Activated gamma-delta T cell (primary cell): ENCODE measurements at regions not wholly inside any gene's neighbourhood (a gene's known extent, or its start where the extent isn't known, plus 50 kb on each side); places are given as distances from the start of the nearest gene placed in this dataset.

ENCODE experiments used
- DNase-seq: peaks from one replicate; lab custom pipeline; 2025; lab: John Stamatoyannopoulos, UW

- no peak for DNase-seq
These were observed 292.1 kb downstream of the SOX4 start for GRCh38 chr6:21885532-21886114.

- DNase-seq: no peak
These were observed 293.1 kb downstream of the SOX4 start for GRCh38 chr6:21886542-21887151.

- no peak for DNase-seq
These were observed 294.0 kb downstream of the SOX4 start for GRCh38 chr6:21887231-21888185.

GRCh38 chr6:21891080-21891479 is 297.5 kb downstream of the SOX4 start:
- DNase-seq: no peak

- no peak for DNase-seq
These were observed 300.2 kb downstream of the SOX4 start for GRCh38 chr6:21893793-21894192.

GRCh38 chr6:21895555-21895954 is 302.0 kb downstream of the SOX4 start:
- DNase-seq: no peak

GRCh38 chr6:21898107-21898796 is 304.7 kb downstream of the SOX4 start:
- no peak for DNase-seq

GRCh38 chr6:21899708-21900107 is 306.2 kb downstream of the SOX4 start:
- DNase-seq: no peak

GRCh38 chr6:21900730-21901129 is 307.2 kb downstream of the SOX4 start:
- DNase-seq: no peak

- DNase-seq: no peak
These were observed 309.1 kb downstream of the SOX4 start for GRCh38 chr6:21902628-21903169.

GRCh38 chr6:21905531-21905930 is 312.0 kb downstream of the SOX4 start:
- DNase-seq: no peak

- no peak for DNase-seq
These were observed 313.3 kb downstream of the SOX4 start for GRCh38 chr6:21906826-21907225.

GRCh38 chr6:21907291-21907690 is 313.7 kb downstream of the SOX4 start:
- no peak for DNase-seq

- DNase-seq: no peak
These were observed 314.8 kb downstream of the SOX4 start for GRCh38 chr6:21908161-21908848.

GRCh38 chr6:21909321-21909720 is 315.8 kb downstream of the SOX4 start:
- DNase-seq: no peak

- DNase-seq: no peak
These were observed 317.7 kb downstream of the SOX4 start for GRCh38 chr6:21911208-21911607.

GRCh38 chr6:21912151-21912832 is 318.7 kb downstream of the SOX4 start:
- DNase-seq: no peak

GRCh38 chr6:21914121-21914973 is 320.8 kb downstream of the SOX4 start:
- no peak for DNase-seq

- no peak for DNase-seq
These were observed 322.2 kb downstream of the SOX4 start for GRCh38 chr6:21915707-21916260.

- DNase-seq: no peak
These were observed 324.5 kb downstream of the SOX4 start for GRCh38 chr6:21918041-21918440.
